ENCODE measurements at regions not wholly inside any gene's neighbourhood (a gene's known extent, or its start where the extent isn't known, plus 50 kb on each side); places are given as distances from the start of the nearest gene placed in this dataset.

GRCh38 chr12:97169889-97170567, 263.0 kb downstream of the NEDD1 start:
- H3K9me3 Mint-ChIP-seq (ENCODE audit: low read depth), result no peaks in the 10 kb centered on the region
- H3K4me1 Mint-ChIP-seq (ENCODE audit: low read depth), result no peaks in the 10 kb centered on the region
- no peaks in the 10 kb centered on the region for H3K27me3 Mint-ChIP-seq
- DNase-seq (ENCODE audit: low spot score, unreplicated experiment), result no peak
- TF ChIP-seq CTCF (IDR thresholded peaks at IDR 0.05; ENCODE audit: unreplicated experiment), result no peak
- no peaks in the 10 kb centered on the region for H3K36me3 Mint-ChIP-seq (ENCODE audit: insufficient read depth)
- no peak overlapping the region for H3K27ac Mint-ChIP-seq
- no peak overlapping the region for H3K4me3 Mint-ChIP-seq (ENCODE audit: low read depth)

- H3K27me3 Mint-ChIP-seq, result no peaks in the 10 kb centered on the region
- H3K4me3 Mint-ChIP-seq (ENCODE audit: low read depth), result no peak overlapping the region
- no peaks in the 10 kb centered on the region for H3K36me3 Mint-ChIP-seq (ENCODE audit: insufficient read depth)
- DNase-seq (ENCODE audit: low spot score, unreplicated experiment), result no peak
- no peak for TF ChIP-seq CTCF (IDR thresholded peaks at IDR 0.05; ENCODE audit: unreplicated experiment)
- H3K9me3 Mint-ChIP-seq (ENCODE audit: low read depth), result peaks cover 7% of the 10 kb centered on the region
- no peaks in the 10 kb centered on the region for H3K4me1 Mint-ChIP-seq (ENCODE audit: low read depth)
- no peak overlapping the region for H3K27ac Mint-ChIP-seq
These were observed 266.8 kb downstream of the NEDD1 start for GRCh38 chr12:97173688-97174410.

GRCh38 chr12:97177481-97177880, 270.4 kb downstream of the NEDD1 start:
- DNase-seq (ENCODE audit: low spot score, unreplicated experiment), result no peak
- no peak overlapping the region for H3K4me3 Mint-ChIP-seq (ENCODE audit: low read depth)
- no peaks in the 10 kb centered on the region for H3K4me1 Mint-ChIP-seq (ENCODE audit: low read depth)
- H3K9me3 Mint-ChIP-seq (ENCODE audit: low read depth), result peaks cover 10% of the 10 kb centered on the region
- H3K36me3 Mint-ChIP-seq (ENCODE audit: insufficient read depth), result no peaks in the 10 kb centered on the region
- H3K27ac Mint-ChIP-seq, result no peak overlapping the region
- no peaks in the 10 kb centered on the region for H3K27me3 Mint-ChIP-seq
- TF ChIP-seq CTCF (IDR thresholded peaks at IDR 0.05; ENCODE audit: unreplicated experiment), result no peak

GRCh38 chr12:97181571-97182265, 274.7 kb downstream of the NEDD1 start:
- Mint-ChIP-seq H3K4me3 (ENCODE audit: low read depth) (no peak overlapping the region), H3K36me3 (ENCODE audit: insufficient read depth) (no peaks in the 10 kb centered on the region), H3K27me3 (no peaks in the 10 kb centered on the region), H3K4me1 (ENCODE audit: low read depth) (peaks cover 7% of the 10 kb centered on the region), H3K9me3 (ENCODE audit: low read depth) (peaks cover 13% of the 10 kb centered on the region), H3K27ac (peak overlapping the region; percentile 7)
- TF ChIP-seq CTCF (IDR thresholded peaks at IDR 0.05; ENCODE audit: unreplicated experiment), result no peak
- DNase-seq (ENCODE audit: low spot score, unreplicated experiment), result no peak

- H3K9me3 Mint-ChIP-seq (ENCODE audit: low read depth), result peaks cover 19% of the 10 kb centered on the region
- TF ChIP-seq CTCF (IDR thresholded peaks at IDR 0.05; ENCODE audit: unreplicated experiment), result no peak
- no peak overlapping the region for H3K4me3 Mint-ChIP-seq (ENCODE audit: low read depth)
- peaks cover 7% of the 10 kb centered on the region for H3K4me1 Mint-ChIP-seq (ENCODE audit: low read depth)
- H3K36me3 Mint-ChIP-seq (ENCODE audit: insufficient read depth), result peaks cover 6% of the 10 kb centered on the region
- no peak overlapping the region for H3K27ac Mint-ChIP-seq
- no peak for DNase-seq (ENCODE audit: low spot score, unreplicated experiment)
- H3K27me3 Mint-ChIP-seq, result no peaks in the 10 kb centered on the region
These were observed 275.7 kb downstream of the NEDD1 start for GRCh38 chr12:97182769-97183168.

Data from progenitor cell of endocrine pancreas (in vitro differentiated cells).